ENCODE measurements at regions not wholly inside any gene's neighbourhood (a gene's known extent, or its start where the extent isn't known, plus 50 kb on each side); places are given as distances from the start of the nearest gene placed in this dataset.

DNA sequence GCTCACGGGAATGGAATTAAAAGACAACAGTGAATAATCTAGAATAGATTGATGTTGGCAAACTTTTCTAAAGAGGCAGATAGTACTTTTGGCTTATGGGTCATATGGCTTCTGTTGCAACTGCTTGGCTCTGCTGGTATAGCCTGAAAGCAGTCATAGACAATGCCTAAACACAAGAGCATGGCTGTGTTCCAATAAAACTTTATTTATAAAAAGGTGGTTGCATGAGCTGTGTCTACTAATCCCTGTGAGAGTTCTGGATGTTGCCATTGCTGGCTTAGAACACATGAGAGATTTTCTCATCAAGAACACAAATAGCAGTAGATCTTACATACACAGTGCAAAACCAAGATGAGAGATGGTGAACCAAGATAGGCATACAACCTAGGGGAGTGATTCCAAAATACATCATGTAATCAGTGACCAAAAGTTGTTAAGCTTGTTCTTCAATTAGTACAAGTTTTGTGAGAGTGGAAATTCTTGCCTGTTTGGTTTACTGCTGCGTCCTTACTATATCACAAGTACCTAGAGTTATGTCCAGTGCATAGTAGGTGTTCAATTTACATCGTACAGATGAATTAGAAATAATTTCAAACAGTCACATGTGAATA, 380.0 kb downstream of the METTL4 start:
- DNase-seq (ENCODE audit: low spot score) (no peak), ATAC-seq (ENCODE audit: low read depth) (no peak)
- TF ChIP-seq, protein P1, sequence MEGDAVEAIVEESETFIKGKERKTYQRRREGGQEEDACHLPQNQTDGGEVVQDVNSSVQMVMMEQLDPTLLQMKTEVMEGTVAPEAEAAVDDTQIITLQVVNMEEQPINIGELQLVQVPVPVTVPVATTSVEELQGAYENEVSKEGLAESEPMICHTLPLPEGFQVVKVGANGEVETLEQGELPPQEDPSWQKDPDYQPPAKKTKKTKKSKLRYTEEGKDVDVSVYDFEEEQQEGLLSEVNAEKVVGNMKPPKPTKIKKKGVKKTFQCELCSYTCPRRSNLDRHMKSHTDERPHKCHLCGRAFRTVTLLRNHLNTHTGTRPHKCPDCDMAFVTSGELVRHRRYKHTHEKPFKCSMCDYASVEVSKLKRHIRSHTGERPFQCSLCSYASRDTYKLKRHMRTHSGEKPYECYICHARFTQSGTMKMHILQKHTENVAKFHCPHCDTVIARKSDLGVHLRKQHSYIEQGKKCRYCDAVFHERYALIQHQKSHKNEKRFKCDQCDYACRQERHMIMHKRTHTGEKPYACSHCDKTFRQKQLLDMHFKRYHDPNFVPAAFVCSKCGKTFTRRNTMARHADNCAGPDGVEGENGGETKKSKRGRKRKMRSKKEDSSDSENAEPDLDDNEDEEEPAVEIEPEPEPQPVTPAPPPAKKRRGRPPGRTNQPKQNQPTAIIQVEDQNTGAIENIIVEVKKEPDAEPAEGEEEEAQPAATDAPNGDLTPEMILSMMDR (IDR thresholded peaks at IDR 0.05; ENCODE audit: poor library complexity, severe bottlenecking) = no peak
- Histone ChIP-seq H3K36me3 (ENCODE audit: low read depth) (no peaks in the 10 kb centered on the region), H3K27ac (ENCODE audit: poor library complexity, severe bottlenecking) (no peak overlapping the region), H3K4me1 (ENCODE audit: insufficient read depth, poor library complexity, severe bottlenecking) (no peaks in the 10 kb centered on the region), H3K4me3 (ENCODE audit: severe bottlenecking) (no peak overlapping the region), H3K27me3 (ENCODE audit: insufficient read depth, poor library complexity, severe bottlenecking) (no peaks in the 10 kb centered on the region), H3K9me3 (ENCODE audit: severe bottlenecking) (no peaks in the 10 kb centered on the region)

DNA sequence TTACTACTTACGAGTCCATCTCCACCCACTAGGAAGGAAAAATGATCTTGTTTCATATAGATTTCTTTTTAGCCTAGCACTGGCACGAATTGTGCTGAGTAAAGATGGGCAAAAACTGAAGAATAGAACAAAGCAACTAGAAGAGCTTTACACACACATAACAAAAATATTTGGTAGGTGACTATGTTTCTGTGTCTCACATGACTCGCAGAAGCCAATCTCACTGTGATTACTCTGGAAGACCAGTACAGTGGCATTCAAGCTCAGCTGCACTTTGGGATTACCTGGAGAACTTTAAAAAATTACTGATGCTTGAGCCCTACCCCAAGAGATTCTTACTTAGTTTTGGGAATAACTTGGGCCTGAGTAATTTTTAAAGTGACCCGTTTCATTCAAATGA, 378.7 kb downstream of the METTL4 start:
- TF ChIP-seq, protein P1 (IDR thresholded peaks at IDR 0.05; ENCODE audit: poor library complexity, severe bottlenecking) = no peak

DNA sequence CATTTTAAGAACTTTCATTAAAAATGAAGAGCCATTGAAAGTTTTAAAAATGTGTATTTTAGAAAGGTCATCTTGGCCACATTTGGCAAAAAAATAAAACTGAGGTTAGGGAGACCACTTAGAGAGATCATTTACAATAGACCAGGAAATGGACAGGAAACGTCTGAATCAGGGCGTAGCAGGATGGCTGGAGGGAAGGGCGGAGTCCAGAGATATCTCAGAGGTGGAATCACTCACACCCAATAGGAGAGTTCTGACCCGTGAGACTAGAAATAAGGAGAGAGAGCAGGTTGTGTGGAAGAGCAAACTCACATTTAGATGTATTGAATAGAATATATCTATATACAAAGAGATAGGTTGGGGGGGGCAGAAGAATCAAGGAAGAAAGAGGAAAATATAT, 373.4 kb downstream of the METTL4 start:
- H3K4me1 ChIP-seq (ENCODE audit: insufficient read depth, poor library complexity, severe bottlenecking) = peaks cover 11% of the 10 kb centered on the region
- H3K36me3 ChIP-seq (ENCODE audit: low read depth) = no peaks in the 10 kb centered on the region
- H3K9me3 ChIP-seq (ENCODE audit: severe bottlenecking) = no peaks in the 10 kb centered on the region
- TF ChIP-seq, protein P1 (IDR thresholded peaks at IDR 0.05; ENCODE audit: poor library complexity, severe bottlenecking) = no peak
- H3K4me3 ChIP-seq (ENCODE audit: severe bottlenecking) = no peak overlapping the region
- DNase-seq (ENCODE audit: low spot score) = no peak
- H3K27me3 ChIP-seq (ENCODE audit: insufficient read depth, poor library complexity, severe bottlenecking) = no peaks in the 10 kb centered on the region
- peak; percentile 55; the same call in 1 of the 3 replicates for ATAC-seq (ENCODE audit: low read depth)
- H3K27ac ChIP-seq (ENCODE audit: poor library complexity, severe bottlenecking) = no peak overlapping the region

More for the DNA sequence above, 378.7 kb downstream of the METTL4 start:
- H3K4me1 ChIP-seq (ENCODE audit: insufficient read depth, poor library complexity, severe bottlenecking) = peaks cover 2% of the 10 kb centered on the region
- H3K27ac ChIP-seq (ENCODE audit: poor library complexity, severe bottlenecking) = no peak overlapping the region
- no peak overlapping the region for H3K4me3 ChIP-seq (ENCODE audit: severe bottlenecking)
- H3K9me3 ChIP-seq (ENCODE audit: severe bottlenecking) = no peaks in the 10 kb centered on the region
- no peaks in the 10 kb centered on the region for H3K27me3 ChIP-seq (ENCODE audit: insufficient read depth, poor library complexity, severe bottlenecking)
- ATAC-seq (ENCODE audit: low read depth) = no peak
- no peaks in the 10 kb centered on the region for H3K36me3 ChIP-seq (ENCODE audit: low read depth)
- no peak for DNase-seq (ENCODE audit: low spot score)

DNA sequence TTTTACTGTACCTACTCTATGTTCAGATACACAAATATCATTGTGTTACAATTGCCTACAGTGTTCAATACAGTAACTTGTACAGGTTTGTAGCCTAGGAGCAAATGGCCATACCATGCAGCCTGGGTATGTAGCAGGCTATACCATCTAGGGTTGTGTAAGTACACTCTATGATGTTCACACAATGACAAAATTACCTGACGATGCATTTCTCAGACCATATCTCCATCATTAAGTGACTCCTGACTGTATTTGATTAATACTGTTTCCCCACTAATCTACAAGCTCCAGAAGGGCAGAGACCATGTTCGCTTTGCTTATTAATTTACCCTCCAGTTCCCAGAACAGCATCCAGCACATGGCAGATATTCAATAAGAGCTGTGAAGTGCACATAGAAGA, 372.2 kb downstream of the METTL4 start:
- no peaks in the 10 kb centered on the region for H3K27me3 ChIP-seq (ENCODE audit: insufficient read depth, poor library complexity, severe bottlenecking)
- H3K9me3 ChIP-seq (ENCODE audit: severe bottlenecking) = no peaks in the 10 kb centered on the region
- TF ChIP-seq, protein P1 (IDR thresholded peaks at IDR 0.05; ENCODE audit: poor library complexity, severe bottlenecking) = no peak
- no peaks in the 10 kb centered on the region for H3K36me3 ChIP-seq (ENCODE audit: low read depth)
- no peak for DNase-seq (ENCODE audit: low spot score)
- no peak overlapping the region for H3K27ac ChIP-seq (ENCODE audit: poor library complexity, severe bottlenecking)
- peaks cover 11% of the 10 kb centered on the region for H3K4me1 ChIP-seq (ENCODE audit: insufficient read depth, poor library complexity, severe bottlenecking)
- H3K4me3 ChIP-seq (ENCODE audit: severe bottlenecking) = no peak overlapping the region
- no peak for ATAC-seq (ENCODE audit: low read depth)

DNA sequence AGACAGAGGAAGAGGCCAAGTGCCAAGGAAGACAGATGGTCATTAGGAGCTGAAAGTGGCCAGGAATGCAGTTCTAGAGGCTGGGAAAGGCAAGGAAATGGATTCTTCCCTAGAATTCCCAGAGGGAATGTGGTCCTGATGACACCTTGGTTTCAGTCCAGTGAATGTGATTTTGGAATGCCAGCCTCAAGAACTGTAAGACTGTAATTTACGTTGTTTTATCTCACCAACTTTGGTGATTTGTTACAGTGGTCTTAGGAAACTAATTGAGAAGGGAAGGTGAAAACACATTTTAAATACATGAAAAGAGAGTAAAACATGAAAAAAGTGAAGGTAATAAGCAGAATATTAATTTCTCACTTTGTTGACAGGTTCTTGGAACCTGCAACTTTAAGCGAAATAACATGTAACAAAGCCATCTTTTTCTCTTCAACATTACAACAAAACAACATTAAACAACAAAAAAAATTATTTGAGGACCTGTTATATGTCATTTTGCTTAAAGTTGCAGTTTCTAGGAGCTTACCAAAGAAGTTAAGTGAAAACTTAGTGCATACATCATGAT, 370.2 kb downstream of the METTL4 start:
- H3K36me3 ChIP-seq (ENCODE audit: low read depth) = no peaks in the 10 kb centered on the region
- no peaks in the 10 kb centered on the region for H3K27me3 ChIP-seq (ENCODE audit: insufficient read depth, poor library complexity, severe bottlenecking)
- no peak for DNase-seq (ENCODE audit: low spot score)
- H3K4me1 ChIP-seq (ENCODE audit: insufficient read depth, poor library complexity, severe bottlenecking) = peaks cover 11% of the 10 kb centered on the region
- ATAC-seq (ENCODE audit: low read depth) = no peak
- H3K27ac ChIP-seq (ENCODE audit: poor library complexity, severe bottlenecking) = no peak overlapping the region
- H3K9me3 ChIP-seq (ENCODE audit: severe bottlenecking) = no peaks in the 10 kb centered on the region
- H3K4me3 ChIP-seq (ENCODE audit: severe bottlenecking) = no peak overlapping the region
- TF ChIP-seq, protein P1 (IDR thresholded peaks at IDR 0.05; ENCODE audit: poor library complexity, severe bottlenecking) = no peak
